GM10266 (cell line): ENCODE measurements at regions not wholly inside any gene's neighbourhood (a gene's known extent, or its start where the extent isn't known, plus 50 kb on each side); places are given as distances from the start of the nearest gene placed in this dataset.

Experiments used
- DNase-seq: peaks from one replicate; pipeline ENCODE4 v3.0.0; 2012; ENCODE audit errors: extremely low spot score
- CTCF ChIP-seq: IDR thresholded peaks from 2 replicates; pipeline ENCODE4 v1.5.1; 2012; ENCODE audit warnings: mild to moderate bottlenecking, low read depth; ENCODE audit not compliant: control insufficient read depth, insufficient read depth; ENCODE audit errors: missing control alignments

GRCh38 chr1:221816899-221817298, 75.0 kb upstream of the DUSP10 start:
- TF ChIP-seq CTCF = no peak
- DNase-seq = no peak

GRCh38 chr1:221815660-221816059, 73.8 kb upstream of the DUSP10 start:
- TF ChIP-seq CTCF = no peak
- no peak for DNase-seq

- no peak for DNase-seq
- no peak for TF ChIP-seq CTCF
Measured at GRCh38 chr1:221813887-221814286, 72.0 kb upstream of the DUSP10 start.

- no peak for TF ChIP-seq CTCF
- DNase-seq = no peak
Measured at GRCh38 chr1:221812905-221813597, 71.2 kb upstream of the DUSP10 start.

- no peak for TF ChIP-seq CTCF
- no peak for DNase-seq
Measured at GRCh38 chr1:221812088-221812752, 70.3 kb upstream of the DUSP10 start.

GRCh38 chr1:221810406-221810805, 68.5 kb upstream of the DUSP10 start:
- DNase-seq = no peak
- TF ChIP-seq CTCF = no peak
